OCI-M1 (cell line): ENCODE measurements at regions not wholly inside any gene's neighbourhood (a gene's known extent, or its start where the extent isn't known, plus 50 kb on each side); places are given as distances from the start of the nearest gene placed in this dataset.
A peak's percentile ranks its signal among the peaks of the same experiment; 100 is the strongest.

Source experiments
- DNase-seq: peaks from one replicate; lab custom pipeline; 2025; lab: John Stamatoyannopoulos, UW

GRCh38 chr5:62982348-62982747 is 403.7 kb downstream of the LRRC70 start:
- no peak for DNase-seq

GRCh38 chr5:62980884-62981283 is 402.3 kb downstream of the LRRC70 start:
- no peak for DNase-seq

- DNase-seq: no peak
Measured at GRCh38 chr5:62979472-62979871, 400.9 kb downstream of the LRRC70 start.

GRCh38 chr5:62977661-62978060 is 399.0 kb downstream of the LRRC70 start:
- no peak for DNase-seq

GRCh38 chr5:62974623-62975022 is 396.0 kb downstream of the LRRC70 start:
- no peak for DNase-seq

- no peak for DNase-seq
Measured at GRCh38 chr5:62969409-62970120, 390.9 kb downstream of the LRRC70 start.

GRCh38 chr5:62964428-62964827 is 385.8 kb downstream of the LRRC70 start:
- no peak for DNase-seq

GRCh38 chr5:62960781-62961180 is 382.2 kb downstream of the LRRC70 start:
- DNase-seq: no peak

- no peak for DNase-seq
Measured at GRCh38 chr5:62956597-62956996, 378.0 kb downstream of the LRRC70 start.

GRCh38 chr5:62954578-62954977 is 376.0 kb downstream of the LRRC70 start:
- DNase-seq: no peak

- DNase-seq: peak; percentile 14
Measured at GRCh38 chr5:62948301-62948700, 369.7 kb downstream of the LRRC70 start.

- DNase-seq: no peak
Measured at GRCh38 chr5:62942384-62942783, 363.8 kb downstream of the LRRC70 start.

- DNase-seq: peak; percentile 58
Measured at GRCh38 chr5:62938927-62939326, 360.3 kb downstream of the LRRC70 start.

GRCh38 chr5:62937661-62938558 is 359.3 kb downstream of the LRRC70 start:
- peak; percentile 29 for DNase-seq

GRCh38 chr5:62935660-62936059 is 357.0 kb downstream of the LRRC70 start:
- DNase-seq: no peak

GRCh38 chr5:62934319-62934718 is 355.7 kb downstream of the LRRC70 start:
- DNase-seq: no peak

GRCh38 chr5:62933261-62933660 is 354.6 kb downstream of the LRRC70 start:
- no peak for DNase-seq

- DNase-seq: no peak
Measured at GRCh38 chr5:62931153-62931950, 352.7 kb downstream of the LRRC70 start.

GRCh38 chr5:62922191-62922590 is 343.6 kb downstream of the LRRC70 start:
- DNase-seq: no peak

- DNase-seq: no peak
Measured at GRCh38 chr5:62920856-62921255, 342.2 kb downstream of the LRRC70 start.

- no peak for DNase-seq
Measured at GRCh38 chr5:62909326-62909725, 330.7 kb downstream of the LRRC70 start.

- DNase-seq: no peak
Measured at GRCh38 chr5:62902126-62902525, 323.5 kb downstream of the LRRC70 start.
